ENCODE measurements at regions not wholly inside any gene's neighbourhood (a gene's known extent, or its start where the extent isn't known, plus 50 kb on each side); places are given as distances from the start of the nearest gene placed in this dataset.

DNA sequence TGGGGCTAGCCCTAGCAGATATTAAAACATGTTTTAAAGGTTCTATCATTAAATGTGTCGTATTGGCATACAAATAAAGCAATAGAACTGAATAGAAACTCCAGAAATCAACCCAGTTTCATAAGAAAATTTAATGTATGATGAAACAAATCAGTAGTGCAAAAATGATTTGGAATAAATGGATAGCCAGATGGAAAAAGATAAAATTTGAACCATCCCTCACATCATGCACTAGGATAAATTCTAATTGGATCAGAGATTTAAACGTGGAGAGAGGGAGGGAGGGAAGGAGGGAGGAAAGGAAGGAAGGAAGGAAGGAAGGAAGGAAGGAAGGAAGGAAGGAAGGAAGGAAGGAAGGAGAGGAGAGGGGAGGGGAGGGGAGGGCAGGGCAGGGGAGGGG lies 235.3 kb downstream of the SEC61B start:
- Histone ChIP-seq H3K79me2 (ENCODE audit: control insufficient read depth, insufficient read depth, low read length, unreplicated experiment) (no peaks in the 10 kb centered on the region), H3K36me3 (ENCODE audit: insufficient read depth, low read length) (no peaks in the 10 kb centered on the region), H2AFZ (ENCODE audit: low read length, unreplicated experiment) (no peak overlapping the region), H3K4me3 (ENCODE audit: low read depth, low read length) (no peak overlapping the region), H3K27me3 (ENCODE audit: insufficient read depth, low read length) (peaks cover under 1% of the 10 kb centered on the region; the same call in 1 of the 2 replicates), H3K27ac (ENCODE audit: low read depth, low read length) (no peak overlapping the region), H3K4me1 (ENCODE audit: control insufficient read depth, insufficient read depth, low read length, unreplicated experiment) (no peaks in the 10 kb centered on the region)

DNA sequence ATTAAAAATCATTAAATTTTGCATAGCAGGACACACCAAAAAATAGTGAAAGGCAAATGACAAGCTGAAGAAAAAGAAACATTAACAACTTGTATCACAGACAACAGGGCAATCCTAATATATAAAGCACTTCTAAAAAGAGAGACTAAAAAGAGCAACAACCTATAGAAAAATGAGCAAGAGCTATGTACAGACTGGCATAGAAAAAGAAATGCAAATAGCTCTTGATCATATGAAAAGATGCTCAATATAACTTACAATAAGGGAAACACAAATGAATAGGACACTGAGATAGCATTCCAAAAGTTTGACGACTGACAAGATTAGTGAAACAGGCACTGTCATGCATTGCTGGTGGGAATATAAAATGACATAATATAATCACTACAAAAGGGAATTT lies 235.9 kb downstream of the SEC61B start:
- Histone ChIP-seq H3K36me3 (ENCODE audit: insufficient read depth, low read length) (no peaks in the 10 kb centered on the region), H3K79me2 (ENCODE audit: control insufficient read depth, insufficient read depth, low read length, unreplicated experiment) (no peaks in the 10 kb centered on the region), H3K27me3 (ENCODE audit: insufficient read depth, low read length) (peaks cover 7% of the 10 kb centered on the region; the same call in 1 of the 2 replicates), H3K4me1 (ENCODE audit: control insufficient read depth, insufficient read depth, low read length, unreplicated experiment) (no peaks in the 10 kb centered on the region), H3K27ac (ENCODE audit: low read depth, low read length) (no peak overlapping the region), H2AFZ (ENCODE audit: low read length, unreplicated experiment) (no peak overlapping the region), H3K4me3 (ENCODE audit: low read depth, low read length) (no peak overlapping the region)

DNA sequence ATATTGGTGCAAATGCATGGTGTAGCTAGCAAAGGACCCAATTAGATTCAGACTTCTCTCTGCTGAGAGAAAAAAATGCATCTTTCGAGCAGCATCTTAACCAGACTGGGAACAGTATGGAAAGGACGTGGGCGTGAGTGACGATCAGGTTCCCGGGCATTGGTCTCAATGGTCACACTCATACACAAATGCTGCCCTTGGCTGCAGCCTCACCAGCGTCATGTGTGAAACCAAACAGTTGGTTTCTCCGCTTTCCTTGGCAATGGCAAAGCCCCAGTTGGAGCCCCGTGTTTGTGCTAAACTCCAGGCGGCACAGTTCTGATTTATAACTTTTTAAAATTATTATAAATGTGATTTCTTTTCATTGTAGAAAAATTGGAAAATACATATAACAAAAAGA lies 237.8 kb downstream of the SEC61B start:
- Histone ChIP-seq H3K79me2 (ENCODE audit: control insufficient read depth, insufficient read depth, low read length, unreplicated experiment) (no peaks in the 10 kb centered on the region), H2AFZ (ENCODE audit: low read length, unreplicated experiment) (no peak overlapping the region), H3K4me3 (ENCODE audit: low read depth, low read length) (no peak overlapping the region), H3K27me3 (ENCODE audit: insufficient read depth, low read length) (peaks cover 10% of the 10 kb centered on the region; the same call in 1 of the 2 replicates), H3K36me3 (ENCODE audit: insufficient read depth, low read length) (no peaks in the 10 kb centered on the region), H3K4me1 (ENCODE audit: control insufficient read depth, insufficient read depth, low read length, unreplicated experiment) (no peaks in the 10 kb centered on the region), H3K27ac (ENCODE audit: low read depth, low read length) (no peak overlapping the region)

DNA sequence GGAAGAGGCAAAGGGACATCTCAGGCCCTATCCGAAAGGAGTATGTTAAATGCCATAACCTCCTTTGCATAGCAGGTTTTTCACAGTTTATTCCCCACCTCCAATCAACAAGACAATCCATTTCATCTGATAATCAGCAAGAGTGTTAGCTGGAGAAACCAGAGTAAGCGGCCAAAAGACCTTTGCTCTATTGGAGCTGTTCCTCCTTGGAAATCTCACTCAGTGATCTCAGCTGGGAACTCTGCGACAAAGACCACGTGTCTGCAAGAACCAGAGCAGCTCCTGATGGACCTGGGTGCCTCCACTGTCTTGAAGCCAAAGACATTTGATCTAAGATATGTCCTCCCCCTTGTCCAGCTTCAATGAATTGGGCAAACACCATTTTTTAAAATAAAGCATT lies 241.0 kb downstream of the SEC61B start:
- no peaks in the 10 kb centered on the region for H3K79me2 ChIP-seq (ENCODE audit: control insufficient read depth, insufficient read depth, low read length, unreplicated experiment)
- H3K4me1 ChIP-seq (ENCODE audit: control insufficient read depth, insufficient read depth, low read length, unreplicated experiment), result no peaks in the 10 kb centered on the region
- no peaks in the 10 kb centered on the region for H3K36me3 ChIP-seq (ENCODE audit: insufficient read depth, low read length)
- no peak overlapping the region for H3K27ac ChIP-seq (ENCODE audit: low read depth, low read length)
- no peak overlapping the region for H2AFZ ChIP-seq (ENCODE audit: low read length, unreplicated experiment)
- H3K27me3 ChIP-seq (ENCODE audit: insufficient read depth, low read length), result peaks cover 10% of the 10 kb centered on the region; the same call in 1 of the 2 replicates
- H3K4me3 ChIP-seq (ENCODE audit: low read depth, low read length), result no peak overlapping the region

DNA sequence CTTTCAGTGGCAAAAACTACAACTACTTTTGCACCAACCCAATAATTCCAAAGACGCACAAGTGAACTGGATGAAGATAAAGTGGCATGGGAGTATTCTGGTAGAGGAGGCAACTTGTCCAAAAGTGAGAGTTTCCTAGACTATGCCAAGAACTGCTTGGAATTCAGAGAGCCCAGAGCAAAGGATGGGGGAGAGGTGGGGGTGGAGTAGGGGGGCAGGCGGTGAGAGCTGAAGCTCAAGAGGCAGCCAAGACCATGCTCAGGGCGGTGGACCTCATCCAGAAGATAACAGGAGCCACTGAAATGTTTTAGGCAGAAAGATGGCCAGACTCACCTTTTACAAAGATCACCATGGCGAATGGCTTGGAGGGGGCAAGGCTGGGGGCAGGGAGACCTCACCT lies 242.5 kb downstream of the SEC61B start:
- H3K36me3 ChIP-seq (ENCODE audit: insufficient read depth, low read length), result no peaks in the 10 kb centered on the region
- no peak overlapping the region for H3K27ac ChIP-seq (ENCODE audit: low read depth, low read length)
- H2AFZ ChIP-seq (ENCODE audit: low read length, unreplicated experiment), result no peak overlapping the region
- H3K4me3 ChIP-seq (ENCODE audit: low read depth, low read length), result no peak overlapping the region
- H3K27me3 ChIP-seq (ENCODE audit: insufficient read depth, low read length), result peaks cover 12% of the 10 kb centered on the region; the same call in 1 of the 2 replicates
- H3K79me2 ChIP-seq (ENCODE audit: control insufficient read depth, insufficient read depth, low read length, unreplicated experiment), result no peaks in the 10 kb centered on the region
- H3K4me1 ChIP-seq (ENCODE audit: control insufficient read depth, insufficient read depth, low read length, unreplicated experiment), result no peaks in the 10 kb centered on the region

DNA sequence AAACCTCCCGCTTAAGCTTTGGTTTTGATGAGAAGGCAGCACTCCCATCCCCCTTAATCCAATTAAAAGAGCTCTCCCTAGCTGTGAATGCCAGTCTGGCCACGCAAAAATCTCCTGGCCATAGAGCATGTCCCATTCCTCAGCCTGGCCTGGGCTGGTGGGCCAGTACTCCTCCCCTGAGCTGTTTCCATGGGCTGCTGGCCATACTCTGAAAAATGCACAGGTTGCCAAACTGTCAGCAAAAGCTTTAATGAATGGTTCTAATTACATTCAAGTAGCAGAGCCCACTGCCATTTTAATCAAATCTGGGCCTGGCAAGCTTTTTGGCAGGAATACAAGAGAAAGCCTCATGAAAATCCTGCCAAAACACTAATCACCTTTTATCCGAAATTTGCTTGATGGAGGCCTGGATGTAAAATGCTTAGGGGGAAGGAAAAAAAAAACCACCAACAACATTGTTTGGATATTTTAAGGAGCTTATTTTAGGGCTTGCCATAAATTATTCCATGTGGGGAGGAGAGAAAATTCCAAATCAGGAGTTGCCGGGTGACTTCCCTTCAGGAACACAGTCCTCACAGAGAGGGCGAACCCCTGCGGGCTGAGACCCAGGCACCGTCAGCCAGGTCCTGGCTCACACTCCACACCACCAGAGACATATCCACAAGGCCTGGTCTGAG lies 243.3 kb downstream of the SEC61B start:
- Histone ChIP-seq H3K4me1 (ENCODE audit: control insufficient read depth, insufficient read depth, low read length, unreplicated experiment) (no peaks in the 10 kb centered on the region), H3K4me3 (ENCODE audit: low read depth, low read length) (no peak overlapping the region), H3K36me3 (ENCODE audit: insufficient read depth, low read length) (no peaks in the 10 kb centered on the region), H3K79me2 (ENCODE audit: control insufficient read depth, insufficient read depth, low read length, unreplicated experiment) (no peaks in the 10 kb centered on the region), H2AFZ (ENCODE audit: low read length, unreplicated experiment) (no peak overlapping the region), H3K27me3 (ENCODE audit: insufficient read depth, low read length) (peaks cover 16% of the 10 kb centered on the region; the same call in 1 of the 2 replicates), H3K27ac (ENCODE audit: low read depth, low read length) (no peak overlapping the region)

DNA sequence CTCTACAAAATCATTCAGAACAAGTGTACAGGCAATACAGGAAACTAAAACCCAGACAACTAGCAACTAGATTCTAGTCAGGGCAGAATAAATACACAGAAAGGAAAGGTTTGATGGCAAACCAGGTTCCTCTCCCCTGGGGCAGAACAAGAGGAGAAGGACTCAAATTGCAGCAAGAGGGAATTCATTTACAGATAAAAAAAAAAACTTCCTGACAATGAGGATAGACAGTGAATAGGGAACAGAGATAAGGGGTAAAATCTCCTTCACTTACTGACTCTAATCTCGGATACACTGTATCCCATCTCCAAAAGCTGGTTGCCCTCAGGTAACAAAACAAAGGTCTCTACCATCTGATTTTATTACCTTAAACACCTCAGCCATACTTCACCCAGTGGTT lies 244.0 kb downstream of the SEC61B start:
- Histone ChIP-seq H3K79me2 (ENCODE audit: control insufficient read depth, insufficient read depth, low read length, unreplicated experiment) (no peaks in the 10 kb centered on the region), H3K4me1 (ENCODE audit: control insufficient read depth, insufficient read depth, low read length, unreplicated experiment) (no peaks in the 10 kb centered on the region), H3K4me3 (ENCODE audit: low read depth, low read length) (no peak overlapping the region), H3K36me3 (ENCODE audit: insufficient read depth, low read length) (no peaks in the 10 kb centered on the region), H3K27me3 (ENCODE audit: insufficient read depth, low read length) (peaks cover 18% of the 10 kb centered on the region; the same call in 1 of the 2 replicates), H2AFZ (ENCODE audit: low read length, unreplicated experiment) (no peak overlapping the region), H3K27ac (ENCODE audit: low read depth, low read length) (no peak overlapping the region)

DNA sequence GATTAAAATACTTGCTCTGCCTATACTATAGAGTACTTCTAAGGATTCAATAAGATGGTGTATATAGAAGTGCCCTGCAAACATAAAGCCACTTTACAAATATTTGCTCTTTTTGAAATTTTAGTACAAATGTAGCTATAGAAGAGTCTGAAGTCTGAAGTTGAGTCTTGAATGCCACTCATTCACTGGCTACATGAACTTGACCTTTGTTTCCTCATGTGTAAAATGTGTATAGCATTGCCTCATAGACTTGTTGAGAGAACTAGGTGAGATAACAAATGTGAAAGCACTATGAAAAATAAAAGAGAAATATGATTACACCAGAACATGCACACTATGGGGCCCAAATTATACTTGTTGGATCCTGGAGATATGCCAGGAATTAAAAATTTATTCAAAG lies 244.7 kb downstream of the SEC61B start:
- Histone ChIP-seq H3K36me3 (ENCODE audit: insufficient read depth, low read length) (no peaks in the 10 kb centered on the region), H3K27ac (ENCODE audit: low read depth, low read length) (no peak overlapping the region), H2AFZ (ENCODE audit: low read length, unreplicated experiment) (no peak overlapping the region), H3K4me1 (ENCODE audit: control insufficient read depth, insufficient read depth, low read length, unreplicated experiment) (no peaks in the 10 kb centered on the region), H3K79me2 (ENCODE audit: control insufficient read depth, insufficient read depth, low read length, unreplicated experiment) (no peaks in the 10 kb centered on the region), H3K27me3 (ENCODE audit: insufficient read depth, low read length) (peaks cover 24% of the 10 kb centered on the region; the same call in 1 of the 2 replicates), H3K4me3 (ENCODE audit: low read depth, low read length) (no peak overlapping the region)

DNA sequence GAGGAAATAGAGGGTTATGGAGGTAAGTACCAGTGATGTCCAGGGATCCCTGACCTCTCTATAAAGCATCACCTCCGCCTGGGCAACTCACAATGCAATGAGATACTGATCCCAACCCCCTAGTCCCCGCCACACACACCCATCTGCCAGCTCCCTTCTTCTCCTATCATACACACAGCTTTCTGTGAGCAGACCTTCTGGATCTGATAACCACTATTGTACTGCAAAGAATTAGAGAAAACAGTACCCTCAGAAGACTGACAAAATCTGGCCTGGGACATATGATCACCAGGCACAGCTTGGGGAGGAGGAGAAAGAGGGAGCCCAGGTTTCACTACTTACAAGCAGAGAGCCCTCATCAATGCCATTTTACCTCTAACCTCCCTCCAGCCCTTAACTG lies 249.0 kb downstream of the SEC61B start:
- no peaks in the 10 kb centered on the region for H3K4me1 ChIP-seq (ENCODE audit: control insufficient read depth, insufficient read depth, low read length, unreplicated experiment)
- H3K27ac ChIP-seq (ENCODE audit: low read depth, low read length), result no peak overlapping the region
- no peak overlapping the region for H2AFZ ChIP-seq (ENCODE audit: low read length, unreplicated experiment)
- H3K36me3 ChIP-seq (ENCODE audit: insufficient read depth, low read length), result no peaks in the 10 kb centered on the region
- H3K4me3 ChIP-seq (ENCODE audit: low read depth, low read length), result no peak overlapping the region
- no peaks in the 10 kb centered on the region for H3K79me2 ChIP-seq (ENCODE audit: control insufficient read depth, insufficient read depth, low read length, unreplicated experiment)
- H3K27me3 ChIP-seq (ENCODE audit: insufficient read depth, low read length), result peaks cover 21% of the 10 kb centered on the region; the same call in 1 of the 2 replicates

DNA sequence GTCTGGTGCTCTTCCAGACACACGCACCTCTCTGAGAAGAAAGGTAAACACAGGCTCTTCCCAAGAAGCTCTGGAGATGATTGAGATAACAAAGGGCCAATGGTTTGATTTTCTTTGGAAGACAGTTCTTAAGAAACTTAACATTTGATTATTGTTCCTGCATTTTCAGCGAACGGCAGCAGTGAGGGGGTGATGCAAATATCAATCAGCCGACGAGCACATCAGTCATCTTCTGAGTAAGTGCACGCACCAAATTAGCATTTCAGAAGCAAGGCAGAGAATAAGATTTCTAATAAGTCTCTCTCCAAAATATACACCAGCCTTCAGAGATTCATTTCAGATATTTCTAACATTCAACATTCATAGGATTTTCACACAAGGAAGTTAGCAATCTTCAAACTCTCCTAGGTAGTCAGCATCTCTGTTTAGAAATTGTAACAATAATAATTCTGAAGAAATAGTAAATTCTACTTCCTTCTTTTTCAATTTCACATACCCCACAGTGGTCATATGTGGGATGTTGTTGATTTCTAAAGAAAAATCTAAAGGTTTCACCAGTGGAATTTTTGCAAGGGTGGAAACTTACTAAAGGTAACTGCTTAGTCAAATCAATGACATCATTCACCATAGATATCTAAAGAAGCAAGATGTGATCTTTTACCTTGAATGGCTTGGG lies 250.3 kb downstream of the SEC61B start:
- H2AFZ ChIP-seq (ENCODE audit: low read length, unreplicated experiment), result no peak overlapping the region
- H3K79me2 ChIP-seq (ENCODE audit: control insufficient read depth, insufficient read depth, low read length, unreplicated experiment), result no peaks in the 10 kb centered on the region
- no peak overlapping the region for H3K4me3 ChIP-seq (ENCODE audit: low read depth, low read length)
- H3K27ac ChIP-seq (ENCODE audit: low read depth, low read length), result no peak overlapping the region
- H3K36me3 ChIP-seq (ENCODE audit: insufficient read depth, low read length), result no peaks in the 10 kb centered on the region
- H3K4me1 ChIP-seq (ENCODE audit: control insufficient read depth, insufficient read depth, low read length, unreplicated experiment), result no peaks in the 10 kb centered on the region
- H3K27me3 ChIP-seq (ENCODE audit: insufficient read depth, low read length), result peaks cover 25% of the 10 kb centered on the region; the same call in 1 of the 2 replicates

DNA sequence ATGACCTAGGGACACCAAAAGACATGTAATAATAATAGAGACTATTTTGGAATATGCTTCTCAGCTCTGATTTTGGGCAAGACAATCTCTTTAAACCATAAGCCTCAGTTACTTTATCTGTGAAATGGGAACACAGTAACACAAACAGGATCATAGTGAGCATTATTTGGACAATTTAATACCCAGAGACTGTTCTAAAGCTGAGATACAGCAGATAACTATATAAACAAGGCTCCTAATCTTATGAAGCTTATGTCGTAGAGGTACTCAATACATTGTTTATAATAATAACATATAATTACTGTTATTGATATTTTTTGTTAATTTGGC lies 250.8 kb downstream of the SEC61B start:
- no peaks in the 10 kb centered on the region for H3K36me3 ChIP-seq (ENCODE audit: insufficient read depth, low read length)
- H3K4me1 ChIP-seq (ENCODE audit: control insufficient read depth, insufficient read depth, low read length, unreplicated experiment), result no peaks in the 10 kb centered on the region
- no peak overlapping the region for H3K4me3 ChIP-seq (ENCODE audit: low read depth, low read length)
- H3K27me3 ChIP-seq (ENCODE audit: insufficient read depth, low read length), result peaks cover 28% of the 10 kb centered on the region; the same call in 1 of the 2 replicates
- H3K79me2 ChIP-seq (ENCODE audit: control insufficient read depth, insufficient read depth, low read length, unreplicated experiment), result no peaks in the 10 kb centered on the region
- H2AFZ ChIP-seq (ENCODE audit: low read length, unreplicated experiment), result no peak overlapping the region
- H3K27ac ChIP-seq (ENCODE audit: low read depth, low read length), result no peak overlapping the region
